Ishikawa (cell line): ENCODE measurements at regions not wholly inside any gene's neighbourhood (a gene's known extent, or its start where the extent isn't known, plus 50 kb on each side); places are given as distances from the start of the nearest gene placed in this dataset.

Experiments used
- EP300 ChIP-seq: IDR thresholded peaks from 2 replicates; pipeline ENCODE4 v1.6.1; 2012; ENCODE audit warnings: borderline replicate concordance
- FOXM1 ChIP-seq: IDR thresholded peaks from 2 replicates; pipeline ENCODE4 v1.6.1; 2012; ENCODE audit warnings: low read depth, borderline replicate concordance
- RAD21 ChIP-seq: IDR thresholded peaks from 2 replicates; pipeline ENCODE4 v1.6.1; 2012; ENCODE audit warnings: low read depth
- TF ChIP-seq, protein P1 (sequence below): IDR thresholded peaks from 2 replicates; pipeline ENCODE4 v1.6.1; 2012

DNA sequence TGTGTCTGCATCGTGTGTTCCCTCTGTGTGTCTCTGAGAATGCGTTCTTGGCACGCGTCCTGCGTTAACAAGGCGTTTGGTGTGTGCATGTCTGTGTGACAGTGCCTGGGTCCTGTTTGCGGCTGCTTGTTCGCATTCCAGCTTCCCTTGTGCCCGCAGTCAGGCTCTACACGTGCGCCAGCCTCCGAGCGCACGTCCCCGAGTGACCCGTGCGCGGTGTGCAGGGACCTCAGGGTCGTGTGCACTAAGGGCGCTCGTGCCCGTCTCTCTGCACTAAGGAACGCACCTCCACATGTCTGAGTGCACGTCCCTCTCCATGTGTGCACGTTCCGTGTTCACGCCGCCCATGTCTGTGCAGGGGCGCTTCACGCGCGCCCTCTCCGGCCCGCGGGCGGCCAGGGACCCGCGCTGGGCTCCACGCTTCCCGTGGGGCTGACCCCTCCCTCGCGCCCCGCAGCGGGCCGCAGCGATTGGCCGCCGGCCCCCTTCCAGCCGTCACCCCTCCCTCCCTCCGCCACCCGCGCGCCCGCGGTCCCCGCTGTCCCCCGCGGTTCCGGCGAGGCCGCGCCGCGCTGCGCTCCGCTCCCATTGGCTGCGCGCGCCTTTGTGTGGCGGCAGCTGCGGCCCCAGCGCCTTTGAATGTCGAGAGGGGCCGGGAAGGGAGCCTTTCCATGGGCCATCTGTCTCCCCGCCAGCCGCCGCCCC lies 229.4 kb downstream of the HAUS1 start:
- no peak for TF ChIP-seq RAD21
- TF ChIP-seq, protein P1, sequence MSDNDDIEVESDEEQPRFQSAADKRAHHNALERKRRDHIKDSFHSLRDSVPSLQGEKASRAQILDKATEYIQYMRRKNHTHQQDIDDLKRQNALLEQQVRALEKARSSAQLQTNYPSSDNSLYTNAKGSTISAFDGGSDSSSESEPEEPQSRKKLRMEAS, result peak; percentile 95
- TF ChIP-seq FOXM1, result no peak
- no peak for TF ChIP-seq EP300
